ENCODE measurements at regions not wholly inside any gene's neighbourhood (a gene's known extent, or its start where the extent isn't known, plus 50 kb on each side); places are given as distances from the start of the nearest gene placed in this dataset.

DNA sequence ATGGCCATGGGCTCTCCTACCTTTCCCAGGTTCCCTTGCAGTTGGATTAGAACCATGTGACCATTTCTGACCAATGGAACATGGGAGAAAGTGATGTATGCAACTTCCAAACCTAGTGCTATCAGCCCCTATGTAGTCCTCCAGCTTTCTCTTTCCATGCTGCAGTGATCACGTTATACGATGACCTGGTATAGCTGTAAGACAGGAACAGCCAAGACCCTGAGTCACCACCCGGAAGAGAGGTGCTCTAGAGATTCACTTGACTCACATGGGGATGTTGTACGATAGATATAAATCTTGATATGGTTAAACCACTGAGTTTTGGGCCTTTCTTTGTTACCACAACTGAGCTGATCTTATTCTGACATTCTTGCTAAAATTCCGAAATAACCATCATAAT, 65.1 kb downstream of the NOG start:
- DNase-seq (no peak), FAIRE-seq (no peak), ATAC-seq (no peak)
- no peak overlapping the region for H3K4me3 ChIP-seq
- intact Hi-C loops (cut with DNase I) = no loop called here
- no peaks in the 10 kb centered on the region for H3K27me3 ChIP-seq
- 82 to 87% methylated on average over 5 of the region's 5 CpGs for WGBS, 2 donors
- no peaks in the 10 kb centered on the region for H3K36me3 ChIP-seq
- TF ChIP-seq, protein P1, sequence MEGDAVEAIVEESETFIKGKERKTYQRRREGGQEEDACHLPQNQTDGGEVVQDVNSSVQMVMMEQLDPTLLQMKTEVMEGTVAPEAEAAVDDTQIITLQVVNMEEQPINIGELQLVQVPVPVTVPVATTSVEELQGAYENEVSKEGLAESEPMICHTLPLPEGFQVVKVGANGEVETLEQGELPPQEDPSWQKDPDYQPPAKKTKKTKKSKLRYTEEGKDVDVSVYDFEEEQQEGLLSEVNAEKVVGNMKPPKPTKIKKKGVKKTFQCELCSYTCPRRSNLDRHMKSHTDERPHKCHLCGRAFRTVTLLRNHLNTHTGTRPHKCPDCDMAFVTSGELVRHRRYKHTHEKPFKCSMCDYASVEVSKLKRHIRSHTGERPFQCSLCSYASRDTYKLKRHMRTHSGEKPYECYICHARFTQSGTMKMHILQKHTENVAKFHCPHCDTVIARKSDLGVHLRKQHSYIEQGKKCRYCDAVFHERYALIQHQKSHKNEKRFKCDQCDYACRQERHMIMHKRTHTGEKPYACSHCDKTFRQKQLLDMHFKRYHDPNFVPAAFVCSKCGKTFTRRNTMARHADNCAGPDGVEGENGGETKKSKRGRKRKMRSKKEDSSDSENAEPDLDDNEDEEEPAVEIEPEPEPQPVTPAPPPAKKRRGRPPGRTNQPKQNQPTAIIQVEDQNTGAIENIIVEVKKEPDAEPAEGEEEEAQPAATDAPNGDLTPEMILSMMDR (IDR thresholded peaks at IDR 0.05) = no peak
- no peaks in the 10 kb centered on the region for H3K9me3 ChIP-seq
- H3K4me1 ChIP-seq = no peaks in the 10 kb centered on the region
- H3K27ac ChIP-seq = no peak overlapping the region

- Histone ChIP-seq H3K27ac (no peak overlapping the region), H3K4me3 (no peak overlapping the region), H3K4me1 (no peaks in the 10 kb centered on the region), H3K27me3 (no peaks in the 10 kb centered on the region), H3K9me3 (no peaks in the 10 kb centered on the region), H3K36me3 (no peaks in the 10 kb centered on the region)
- DNase-seq (no peak), FAIRE-seq (no peak), ATAC-seq (no peak)
- TF ChIP-seq, protein P1 (IDR thresholded peaks at IDR 0.05) = no peak
- intact Hi-C loops (cut with DNase I) = no loop called here
Measured at GRCh38 chr17:56659622-56660021, 66.1 kb downstream of the NOG start.

DNA sequence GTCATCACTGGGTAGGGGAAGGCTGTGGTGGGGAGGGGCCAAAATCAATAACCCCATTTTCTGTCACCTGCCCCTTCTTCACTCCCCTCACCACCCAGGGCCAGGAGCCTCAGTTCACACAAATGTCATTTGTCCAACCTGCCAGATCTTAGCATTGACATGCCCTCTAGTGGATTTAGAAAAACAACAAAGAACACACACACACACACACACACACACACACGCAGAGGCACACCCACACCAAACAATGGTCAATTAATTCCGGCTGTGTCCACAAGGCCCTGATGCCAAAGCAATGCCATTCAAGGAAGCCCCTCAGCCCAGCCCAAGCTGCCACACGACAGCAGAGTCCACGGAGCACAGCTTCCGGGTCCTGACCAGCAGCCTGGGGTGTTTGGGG, 68.4 kb downstream of the NOG start:
- no peak for FAIRE-seq
- 66 to 68% methylated on average over 5 of the region's 5 CpGs for WGBS, 2 donors
- intact Hi-C loops (cut with DNase I) = no loop called here

GRCh38 chr17:56665864-56666263, 72.4 kb downstream of the NOG start:
- DNase-seq = no peak

More for the DNA sequence above, 68.4 kb downstream of the NOG start:
- Histone ChIP-seq H3K4me1 (no peaks in the 10 kb centered on the region), H3K27me3 (no peaks in the 10 kb centered on the region), H3K9me3 (no peaks in the 10 kb centered on the region), H3K4me3 (no peak overlapping the region), H3K27ac (no peak overlapping the region), H3K36me3 (no peaks in the 10 kb centered on the region)
- no peak for ATAC-seq
- DNase-seq = no peak
- TF ChIP-seq, protein P1 (IDR thresholded peaks at IDR 0.05) = no peak

DNA sequence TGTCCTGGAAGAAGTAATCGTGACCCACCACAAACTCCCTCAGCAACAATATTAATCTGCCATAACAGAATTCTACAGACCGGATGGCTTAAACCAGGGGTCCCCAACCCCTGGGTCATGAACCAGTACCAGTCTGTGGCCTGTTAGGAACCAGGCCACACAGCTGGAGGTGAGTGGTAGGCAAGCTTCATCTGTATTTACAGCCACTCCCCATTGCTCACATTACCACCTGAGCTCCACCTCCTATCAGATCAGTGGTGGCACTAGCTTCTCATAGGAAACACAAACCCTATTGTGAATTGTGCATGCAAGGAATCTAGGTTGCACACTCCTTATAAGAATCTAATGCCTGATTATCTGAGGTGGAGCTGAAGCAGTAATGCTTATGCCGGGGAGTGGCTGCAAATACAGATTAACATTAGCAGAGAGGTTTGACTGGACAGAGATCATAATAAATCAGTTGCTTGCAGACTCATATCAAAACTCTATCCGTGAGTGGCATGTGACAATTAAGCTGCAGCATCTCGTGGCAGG, 74.5 kb downstream of the NOG start:
- H3K4me3 ChIP-seq = no peak overlapping the region
- intact Hi-C loops (cut with DNase I) = no loop called here
- FAIRE-seq (no peak), DNase-seq (no peak), ATAC-seq (no peak)
- no peak overlapping the region for H3K27ac ChIP-seq
- TF ChIP-seq, protein P1 (IDR thresholded peaks at IDR 0.05) = no peak
- WGBS, 2 donors = 52 to 57% methylated on average over 5 of the region's 5 CpGs
- no peaks in the 10 kb centered on the region for H3K4me1 ChIP-seq
- H3K9me3 ChIP-seq = no peaks in the 10 kb centered on the region
- H3K27me3 ChIP-seq = no peaks in the 10 kb centered on the region
- H3K36me3 ChIP-seq = no peaks in the 10 kb centered on the region

More at GRCh38 chr17:56665864-56666263, 72.4 kb downstream of the NOG start:
- Histone ChIP-seq H3K36me3 (no peaks in the 10 kb centered on the region), H3K4me1 (no peaks in the 10 kb centered on the region), H3K27ac (no peak overlapping the region), H3K27me3 (no peaks in the 10 kb centered on the region), H3K4me3 (no peak overlapping the region), H3K9me3 (no peaks in the 10 kb centered on the region)
- ATAC-seq = no peak
- FAIRE-seq = no peak
- TF ChIP-seq, protein P1 (IDR thresholded peaks at IDR 0.05) = no peak
- intact Hi-C loops (cut with DNase I) = no loop called here
- 29 to 33% methylated on average over 6 of the region's 6 CpGs for WGBS, 2 donors
